ENCODE measurements at regions not wholly inside any gene's neighbourhood (a gene's known extent, or its start where the extent isn't known, plus 50 kb on each side); places are given as distances from the start of the nearest gene placed in this dataset.

DNA sequence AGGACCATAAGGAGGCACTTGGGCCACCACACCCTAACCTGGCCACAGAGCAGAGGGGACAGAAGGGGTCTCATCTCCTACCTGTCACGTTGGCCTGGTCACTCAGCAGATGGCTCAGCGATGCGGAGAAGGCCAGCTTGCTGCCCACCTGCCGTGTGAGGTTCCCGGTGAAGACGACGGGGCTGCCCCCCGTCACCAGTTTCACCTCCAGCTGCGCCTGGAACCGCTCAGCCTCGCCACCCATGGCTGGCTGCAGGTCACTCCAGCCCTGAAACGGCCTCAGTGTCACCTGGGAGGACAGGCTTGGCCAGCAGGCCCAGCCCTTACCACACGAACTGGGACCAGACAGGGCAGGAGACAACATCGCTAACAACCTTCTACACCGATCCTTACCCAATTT, 116.8 kb downstream of the RMI2 start:
- Histone ChIP-seq H3K27ac (no peak overlapping the region), H3K9me2 (ENCODE audit: insufficient read depth) (no peaks in the 10 kb centered on the region), H3K9ac (no peak overlapping the region), H3K4me2 (ENCODE audit: unreplicated experiment) (no peak overlapping the region), H2AFZ (no peak overlapping the region), H3K9me3 (ENCODE audit: low read depth) (no peaks in the 10 kb centered on the region), H3K27me3 (replicated peaks; ENCODE audit: insufficient read depth) (peaks cover 4% of the 10 kb centered on the region; the same call in 1 of the 2 replicates), H4K20me1 (ENCODE audit: insufficient read depth) (no peaks in the 10 kb centered on the region), H3K4me1 (ENCODE audit: insufficient read depth) (no peaks in the 10 kb centered on the region), H3K79me2 (ENCODE audit: insufficient read depth) (no peaks in the 10 kb centered on the region), H3K4me3 (no peak overlapping the region), H3K36me3 (ENCODE audit: low read depth) (no peaks in the 10 kb centered on the region), H3F3A (ENCODE audit: insufficient read depth) (no peaks in the 10 kb centered on the region)
- WGBS, 2 experiments (ENCODE audit: low coverage in 1 of 2, low lambda C conversion rate in 2 of 2, missing lambda C conversion rate in 2 of 2): 83 to 84% methylated on average over 15 of the region's 15 CpGs
- DNase-seq: no peak
- TF ChIP-seq EZH2phosphoT487 (IDR thresholded peaks at IDR 0.05; ENCODE audit: insufficient read depth, low read depth) (no peak), EZH2 (IDR thresholded peaks at IDR 0.05; ENCODE audit: insufficient read depth, poor library complexity, severe bottlenecking) (no peak)
- in situ Hi-C loops (cut with MboI): no loop called here

DNA sequence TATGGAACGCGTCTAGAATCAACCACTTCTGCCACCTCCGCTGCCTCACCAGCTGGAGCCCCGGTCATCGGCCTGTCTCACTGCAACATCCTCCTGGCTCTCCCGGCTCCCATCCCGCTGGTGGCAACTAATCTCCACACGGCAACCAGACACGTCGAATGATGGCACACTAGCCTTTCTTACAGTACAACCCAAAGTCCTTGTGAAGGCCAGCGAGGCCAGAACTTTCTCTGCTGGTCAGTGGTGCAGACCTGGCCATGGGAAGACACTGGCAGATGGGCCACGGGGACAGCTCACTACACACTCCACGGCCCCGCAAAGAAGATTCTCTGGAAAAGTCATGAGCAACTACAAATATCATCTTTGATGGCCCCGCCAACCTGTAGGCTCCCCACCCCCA, 117.6 kb downstream of the RMI2 start:
- Histone ChIP-seq H3K79me2 (ENCODE audit: insufficient read depth) (no peaks in the 10 kb centered on the region), H4K20me1 (ENCODE audit: insufficient read depth) (no peaks in the 10 kb centered on the region), H3K27ac (no peak overlapping the region), H3K9me2 (ENCODE audit: insufficient read depth) (no peaks in the 10 kb centered on the region), H3K9ac (no peak overlapping the region), H3F3A (ENCODE audit: insufficient read depth) (no peaks in the 10 kb centered on the region), H3K27me3 (replicated peaks; ENCODE audit: insufficient read depth) (peaks cover 4% of the 10 kb centered on the region; the same call in 1 of the 2 replicates), H3K4me3 (no peak overlapping the region), H3K4me1 (ENCODE audit: insufficient read depth) (no peaks in the 10 kb centered on the region), H3K9me3 (ENCODE audit: low read depth) (no peaks in the 10 kb centered on the region), H3K4me2 (ENCODE audit: unreplicated experiment) (no peak overlapping the region), H3K36me3 (ENCODE audit: low read depth) (no peaks in the 10 kb centered on the region), H2AFZ (no peak overlapping the region)
- no peak for TF ChIP-seq EZH2phosphoT487 (IDR thresholded peaks at IDR 0.05; ENCODE audit: insufficient read depth, low read depth)
- no peak for TF ChIP-seq EZH2 (IDR thresholded peaks at IDR 0.05; ENCODE audit: insufficient read depth, poor library complexity, severe bottlenecking)
- in situ Hi-C loops (cut with MboI): no loop called here
- WGBS, 2 experiments (ENCODE audit: low coverage in 1 of 2, low lambda C conversion rate in 2 of 2, missing lambda C conversion rate in 2 of 2): 94 to 96% methylated on average over 15 of the region's 15 CpGs
- DNase-seq: no peak

DNA sequence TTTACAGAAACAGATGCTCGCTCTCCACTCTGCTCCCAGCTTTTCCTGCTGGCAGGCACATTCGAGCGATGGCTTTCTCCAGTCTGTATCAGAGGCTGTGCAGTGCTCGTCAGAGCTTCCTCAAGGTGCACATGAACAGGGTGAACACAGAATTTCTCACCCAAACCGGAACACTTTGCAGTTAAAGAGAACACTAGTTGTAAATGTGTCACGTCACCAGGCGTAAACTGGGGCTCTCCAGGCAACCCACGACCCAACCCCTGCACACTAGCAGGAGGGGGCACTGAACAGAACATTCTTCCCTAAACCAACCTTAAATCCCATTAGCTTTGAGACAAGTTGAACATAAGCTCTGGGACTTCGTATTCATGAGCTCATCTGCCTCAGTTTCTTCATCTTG, 119.0 kb downstream of the RMI2 start:
- Histone ChIP-seq H3F3A (ENCODE audit: insufficient read depth) (no peaks in the 10 kb centered on the region), H3K9ac (no peak overlapping the region), H3K4me2 (ENCODE audit: unreplicated experiment) (no peak overlapping the region), H3K9me3 (ENCODE audit: low read depth) (no peaks in the 10 kb centered on the region), H3K9me2 (ENCODE audit: insufficient read depth) (no peaks in the 10 kb centered on the region), H3K36me3 (ENCODE audit: low read depth) (no peaks in the 10 kb centered on the region), H3K4me3 (no peak overlapping the region), H4K20me1 (ENCODE audit: insufficient read depth) (no peaks in the 10 kb centered on the region), H3K27me3 (replicated peaks; ENCODE audit: insufficient read depth) (peaks cover 8% of the 10 kb centered on the region; the same call in 1 of the 2 replicates), H3K4me1 (ENCODE audit: insufficient read depth) (no peaks in the 10 kb centered on the region), H3K79me2 (ENCODE audit: insufficient read depth) (no peaks in the 10 kb centered on the region), H3K27ac (no peak overlapping the region), H2AFZ (no peak overlapping the region)
- DNase-seq: no peak
- no peak for TF ChIP-seq EZH2phosphoT487 (IDR thresholded peaks at IDR 0.05; ENCODE audit: insufficient read depth, low read depth)
- no peak for TF ChIP-seq EZH2 (IDR thresholded peaks at IDR 0.05; ENCODE audit: insufficient read depth, poor library complexity, severe bottlenecking)
- 33% methylated on average over 9 of the region's 9 CpGs for WGBS, 2 experiments (ENCODE audit: low coverage in 1 of 2, low lambda C conversion rate in 2 of 2, missing lambda C conversion rate in 2 of 2)
- in situ Hi-C loops (cut with MboI): no loop called here

DNA sequence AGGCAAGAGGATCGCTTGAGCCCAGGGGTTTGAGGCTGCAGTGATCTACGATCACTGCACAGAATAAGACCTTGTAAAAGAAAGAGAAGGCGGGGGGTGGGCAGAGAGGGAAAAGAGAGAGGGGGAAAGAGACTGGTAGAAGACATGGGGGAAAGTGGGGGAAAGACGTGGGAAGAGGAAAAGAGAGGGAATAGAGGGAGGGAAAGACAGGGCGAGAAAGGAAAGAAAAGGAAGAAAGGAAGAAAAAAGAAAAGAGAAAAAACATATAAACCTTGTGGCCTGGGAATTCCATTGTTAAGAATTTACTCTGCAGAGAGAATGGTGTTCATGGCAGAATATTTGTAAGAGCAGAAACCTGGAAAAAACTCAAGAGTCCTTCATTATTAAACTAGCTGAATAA, 120.4 kb downstream of the RMI2 start:
- Histone ChIP-seq H3K36me3 (ENCODE audit: low read depth) (no peaks in the 10 kb centered on the region), H3K4me1 (ENCODE audit: insufficient read depth) (no peaks in the 10 kb centered on the region), H3K27me3 (replicated peaks; ENCODE audit: insufficient read depth) (peaks cover 8% of the 10 kb centered on the region; the same call in 1 of the 2 replicates), H3K9me2 (ENCODE audit: insufficient read depth) (no peaks in the 10 kb centered on the region), H3K79me2 (ENCODE audit: insufficient read depth) (no peaks in the 10 kb centered on the region), H3K9me3 (ENCODE audit: low read depth) (no peaks in the 10 kb centered on the region), H3K4me3 (no peak overlapping the region), H3K4me2 (ENCODE audit: unreplicated experiment) (no peak overlapping the region), H3F3A (ENCODE audit: insufficient read depth) (no peaks in the 10 kb centered on the region), H2AFZ (no peak overlapping the region), H3K27ac (no peak overlapping the region), H3K9ac (no peak overlapping the region), H4K20me1 (ENCODE audit: insufficient read depth) (no peaks in the 10 kb centered on the region)
- 64 to 71% methylated on average over 3 to 5 of the region's 5 CpGs for WGBS, 2 experiments (ENCODE audit: low coverage in 1 of 2, low lambda C conversion rate in 2 of 2, missing lambda C conversion rate in 2 of 2)
- no peak for DNase-seq
- in situ Hi-C loops (cut with MboI): no loop called here
- no peak for TF ChIP-seq EZH2phosphoT487 (IDR thresholded peaks at IDR 0.05; ENCODE audit: insufficient read depth, low read depth)
- TF ChIP-seq EZH2 (IDR thresholded peaks at IDR 0.05; ENCODE audit: insufficient read depth, poor library complexity, severe bottlenecking): no peak
